ENCODE measurements at regions not wholly inside any gene's neighbourhood (a gene's known extent, or its start where the extent isn't known, plus 50 kb on each side); places are given as distances from the start of the nearest gene placed in this dataset.

DNA sequence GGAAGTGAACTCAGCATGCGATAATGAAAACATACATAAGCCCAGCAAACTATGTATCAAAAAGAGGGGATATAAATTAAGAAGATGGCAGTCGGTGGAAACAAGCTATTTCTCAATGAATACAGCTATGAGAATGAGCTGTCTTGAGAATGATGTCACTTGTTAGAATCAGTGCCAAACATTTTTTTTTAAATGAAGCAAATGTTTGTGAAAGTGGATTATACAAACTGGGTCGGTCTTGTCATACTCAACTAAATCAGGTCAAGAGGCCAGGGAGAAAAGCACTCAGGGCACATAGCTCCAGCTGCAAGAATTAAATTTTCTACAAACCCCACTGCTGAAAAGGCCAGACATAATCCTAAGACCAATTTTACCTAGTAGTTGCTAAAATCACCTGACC lies 1048.4 kb downstream of the SLITRK1 start:
- CTCF ChIA-PET: interaction anchor here (0.6 kb wide), 1 partner anchor 1788 kb away, joined by 5 read pairs; no protein-coding TSS in a partner anchor
- Histone ChIP-seq H2AK9ac (replicated peaks; ENCODE audit: low read depth, low read length, poor library complexity) (no peak overlapping the region), H3K27ac (ENCODE audit: insufficient read depth, low read length) (no peak overlapping the region), H3K79me1 (ENCODE audit: low read depth in 1 of 2, low read length in 2 of 2) (no peaks in the 10 kb centered on the region), H4K20me1 (ENCODE audit: insufficient read depth, low read length) (no peaks in the 10 kb centered on the region), H4K8ac (ENCODE audit: low read depth in 2 of 2, low read length in 2 of 2) (no peak overlapping the region), H4K5ac (ENCODE audit: low read depth, low read length) (no peak overlapping the region), H3K14ac (replicated peaks; ENCODE audit: low read depth, low read length) (no peak overlapping the region), H2BK20ac (ENCODE audit: low read depth, low read length) (no peak overlapping the region), H2BK15ac (ENCODE audit: low read depth, low read length) (no peak overlapping the region), H2AK5ac (ENCODE audit: low read depth, low read length) (no peak overlapping the region), H3K36me3 (ENCODE audit: control insufficient read depth, insufficient read depth, low read length) (no peaks in the 10 kb centered on the region), H4K91ac (ENCODE audit: insufficient read depth, low read depth, low read length) (no peak overlapping the region), H3K4me3 (ENCODE audit: insufficient read depth, low read depth, low read length) (no peak overlapping the region), H3K9ac (ENCODE audit: low read depth, low read length) (no peak overlapping the region), H3K9me1 (ENCODE audit: insufficient read depth, low read length) (no peaks in the 10 kb centered on the region), H3K4me2 (ENCODE audit: low read depth, low read length) (no peak overlapping the region; the same call in 1 of the 2 replicates), H2BK120ac (ENCODE audit: low read depth, low read length) (no peak overlapping the region), H3K9me3 (ENCODE audit: control insufficient read depth, insufficient read depth, low read length) (peaks cover under 1% of the 10 kb centered on the region), H3K4ac (ENCODE audit: low read depth, low read length) (no peak overlapping the region), H3K27me3 (ENCODE audit: control insufficient read depth, insufficient read depth, low read length) (no peaks in the 10 kb centered on the region), H3K56ac (ENCODE audit: extremely low read depth, insufficient read depth, low read length) (no peak overlapping the region), H3K23ac (ENCODE audit: low read depth, low read length) (no peak overlapping the region), H3K18ac (ENCODE audit: low read depth, low read length) (no peak overlapping the region), H3K4me1 (ENCODE audit: control insufficient read depth, insufficient read depth, low read length) (no peaks in the 10 kb centered on the region), H2AFZ (replicated peaks; ENCODE audit: low read length, poor library complexity) (no peak overlapping the region), H2BK5ac (ENCODE audit: low read depth, low read length, poor library complexity, severe bottlenecking) (no peak overlapping the region)
- dilution Hi-C loops (cut with HindIII; ENCODE audit: low sequenced_read_pairs, unreplicated experiment) (no loop called here), intact Hi-C loops (cut with micrococcal nuclease) (no loop called here), in situ Hi-C loops (cut with MboI; ENCODE audit: low sequenced_read_pairs) (no loop called here)
- TF ChIP-seq BHLHE40 (IDR thresholded peaks at IDR 0.05; ENCODE audit: low read depth, low read length) (no peak), CEBPB (IDR thresholded peaks at IDR 0.05; ENCODE audit: low read depth, low read length) (no peak), RFX5 (IDR thresholded peaks at IDR 0.05; ENCODE audit: low read depth, low read length) (no peak), SMC3 (IDR thresholded peaks at IDR 0.05; ENCODE audit: low read depth, low read length) (no peak), RCOR1 (IDR thresholded peaks at IDR 0.05; ENCODE audit: insufficient replicate concordance, low read length) (no peak), MAZ (IDR thresholded peaks at IDR 0.05; ENCODE audit: borderline replicate concordance, low read depth, low read length) (no peak), POLR2A (IDR thresholded peaks at IDR 0.05; ENCODE audit: low read depth, low read length) (no peak), MXI1 (IDR thresholded peaks at IDR 0.05; ENCODE audit: borderline replicate concordance, low read depth, low read length) (no peak), RAD21 (IDR thresholded peaks at IDR 0.05; ENCODE audit: low read length) (no peak)
- TF ChIP-seq, protein P1, sequence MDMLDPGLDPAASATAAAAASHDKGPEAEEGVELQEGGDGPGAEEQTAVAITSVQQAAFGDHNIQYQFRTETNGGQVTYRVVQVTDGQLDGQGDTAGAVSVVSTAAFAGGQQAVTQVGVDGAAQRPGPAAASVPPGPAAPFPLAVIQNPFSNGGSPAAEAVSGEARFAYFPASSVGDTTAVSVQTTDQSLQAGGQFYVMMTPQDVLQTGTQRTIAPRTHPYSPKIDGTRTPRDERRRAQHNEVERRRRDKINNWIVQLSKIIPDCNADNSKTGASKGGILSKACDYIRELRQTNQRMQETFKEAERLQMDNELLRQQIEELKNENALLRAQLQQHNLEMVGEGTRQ (IDR thresholded peaks at IDR 0.05; ENCODE audit: low read depth, low read length): no peak
- TF ChIP-seq, protein P2, sequence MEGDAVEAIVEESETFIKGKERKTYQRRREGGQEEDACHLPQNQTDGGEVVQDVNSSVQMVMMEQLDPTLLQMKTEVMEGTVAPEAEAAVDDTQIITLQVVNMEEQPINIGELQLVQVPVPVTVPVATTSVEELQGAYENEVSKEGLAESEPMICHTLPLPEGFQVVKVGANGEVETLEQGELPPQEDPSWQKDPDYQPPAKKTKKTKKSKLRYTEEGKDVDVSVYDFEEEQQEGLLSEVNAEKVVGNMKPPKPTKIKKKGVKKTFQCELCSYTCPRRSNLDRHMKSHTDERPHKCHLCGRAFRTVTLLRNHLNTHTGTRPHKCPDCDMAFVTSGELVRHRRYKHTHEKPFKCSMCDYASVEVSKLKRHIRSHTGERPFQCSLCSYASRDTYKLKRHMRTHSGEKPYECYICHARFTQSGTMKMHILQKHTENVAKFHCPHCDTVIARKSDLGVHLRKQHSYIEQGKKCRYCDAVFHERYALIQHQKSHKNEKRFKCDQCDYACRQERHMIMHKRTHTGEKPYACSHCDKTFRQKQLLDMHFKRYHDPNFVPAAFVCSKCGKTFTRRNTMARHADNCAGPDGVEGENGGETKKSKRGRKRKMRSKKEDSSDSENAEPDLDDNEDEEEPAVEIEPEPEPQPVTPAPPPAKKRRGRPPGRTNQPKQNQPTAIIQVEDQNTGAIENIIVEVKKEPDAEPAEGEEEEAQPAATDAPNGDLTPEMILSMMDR (conservative IDR thresholded peaks at IDR 0.05; ENCODE audit: low read depth, low read length): no peak
- TF ChIP-seq, protein P3, sequence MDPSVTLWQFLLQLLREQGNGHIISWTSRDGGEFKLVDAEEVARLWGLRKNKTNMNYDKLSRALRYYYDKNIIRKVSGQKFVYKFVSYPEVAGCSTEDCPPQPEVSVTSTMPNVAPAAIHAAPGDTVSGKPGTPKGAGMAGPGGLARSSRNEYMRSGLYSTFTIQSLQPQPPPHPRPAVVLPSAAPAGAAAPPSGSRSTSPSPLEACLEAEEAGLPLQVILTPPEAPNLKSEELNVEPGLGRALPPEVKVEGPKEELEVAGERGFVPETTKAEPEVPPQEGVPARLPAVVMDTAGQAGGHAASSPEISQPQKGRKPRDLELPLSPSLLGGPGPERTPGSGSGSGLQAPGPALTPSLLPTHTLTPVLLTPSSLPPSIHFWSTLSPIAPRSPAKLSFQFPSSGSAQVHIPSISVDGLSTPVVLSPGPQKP (IDR thresholded peaks at IDR 0.05; ENCODE audit: borderline replicate concordance, low read depth, low read length): no peak
- ATAC-seq (ENCODE audit: low read depth) (peak; percentile 72), DNase-seq (peak; percentile 34)
- POLR2A ChIA-PET (ENCODE audit: unreplicated experiment): no interaction called here
- WGBS, 2 experiments (ENCODE audit: extremely low coverage in 2 of 2, insufficient read length in 1 of 2): no CpG with 5 or more reads among the region's 3 CpGs
- BruUV-seq (replicated peaks): no TSS peak

Data from IMR-90 (cell line).